Keratinocyte (primary cell): ENCODE measurements at regions not wholly inside any gene's neighbourhood (a gene's known extent, or its start where the extent isn't known, plus 50 kb on each side); places are given as distances from the start of the nearest gene placed in this dataset.
A peak's percentile ranks its signal among the peaks of the same experiment; 100 is the strongest.
"Not testable (repeated sequence)": the region's sequence is repeated elsewhere in the genome, so short reads cannot be mapped to it uniquely, and the experiment has no call there.

Experiments used
- DNase-seq: peaks from one replicate; pipeline ENCODE4 v3.0.0-alpha.2; 2011; ENCODE audit warnings: low read depth, missing footprints, low spot score
- FAIRE-seq: peaks from 2 replicates; lab custom pipeline; 2011; peaks lifted over from hg19 to GRCh38; lab: Jason Lieb, UNC
- H2AFZ ChIP-seq: 2 replicates; pipeline ENCODE4 v1.6.0; 2012; ENCODE audit warnings: low read length, control low read depth, inconsistent platforms; ENCODE audit not compliant: control insufficient read depth
- H3K27ac ChIP-seq: 2 replicates; pipeline ENCODE4 v1.5.1; 2011; ENCODE audit warnings: low read length; ENCODE audit not compliant: control insufficient read depth, insufficient read depth
- H3K27me3 ChIP-seq: 3 replicates; pipeline ENCODE4 v1.6.0; 2011; ENCODE audit warnings: low read length; ENCODE audit not compliant: control insufficient read depth, insufficient read depth; ENCODE audit errors: extremely low read depth
- H3K36me3 ChIP-seq, 2 experiments: 2 replicates in 1 of 2; 3 replicates in 1 of 2; pipeline ENCODE4 v1.5.1; 2011; ENCODE audit warnings: low read length in 2 of 2, mild to moderate bottlenecking in 1 of 2; ENCODE audit not compliant: control insufficient read depth in 2 of 2, insufficient read depth in 2 of 2; ENCODE audit errors: extremely low read depth in 1 of 2
- H3K4me1 ChIP-seq: 3 replicates; pipeline ENCODE4 v1.5.1; 2011; ENCODE audit warnings: low read length; ENCODE audit not compliant: control insufficient read depth, insufficient read depth; ENCODE audit errors: extremely low read depth
- H3K4me2 ChIP-seq: 3 replicates; pipeline ENCODE4 v1.6.0; 2011; ENCODE audit warnings: low read depth, low read length; ENCODE audit not compliant: control insufficient read depth, insufficient read depth; ENCODE audit errors: extremely low read depth
- H3K4me3 ChIP-seq, 3 experiments: fragments of 200-600 bp in 1 of 3; sonication (generic) in 1 of 3; 2 replicates in 2 of 3; 3 replicates in 1 of 3; pipeline ENCODE4 v1.5.1; 2011 to 2016; ENCODE audit warnings: low read length in 3 of 3, mild to moderate bottlenecking in 3 of 3, control low read depth in 2 of 3, inconsistent platforms in 1 of 3, low read depth in 1 of 3, mixed read lengths in 1 of 3, mixed run types in 1 of 3, moderate library complexity in 1 of 3; ENCODE audit not compliant: control insufficient read depth in 2 of 3, insufficient read depth in 2 of 3; ENCODE audit errors: extremely low read depth in 1 of 3
- H3K79me2 ChIP-seq: 2 replicates; pipeline ENCODE4 v1.6.0; 2012; ENCODE audit warnings: low read length; ENCODE audit not compliant: control insufficient read depth, insufficient read depth
- H3K9ac ChIP-seq: 3 replicates; pipeline ENCODE4 v1.6.0; 2011; ENCODE audit warnings: low read length; ENCODE audit not compliant: control insufficient read depth, insufficient read depth; ENCODE audit errors: extremely low read depth
- H3K9me1 ChIP-seq: 3 replicates; pipeline ENCODE4 v1.6.0; 2011; ENCODE audit warnings: low read length; ENCODE audit not compliant: control insufficient read depth, insufficient read depth; ENCODE audit errors: extremely low read depth
- H3K9me3 ChIP-seq: 2 replicates; pipeline ENCODE4 v1.5.1; 2012; ENCODE audit warnings: low read depth, low read length; ENCODE audit not compliant: control insufficient read depth
- H4K20me1 ChIP-seq: 3 replicates; pipeline ENCODE4 v1.6.0; 2011; ENCODE audit warnings: low read length; ENCODE audit not compliant: control insufficient read depth, insufficient read depth; ENCODE audit errors: extremely low read depth
- EZH2 ChIP-seq: IDR thresholded peaks from one replicate; pipeline ENCODE4 v1.6.1; 2012; ENCODE audit warnings: inconsistent platforms, mild to moderate bottlenecking, low read length, moderate library complexity
- dilution Hi-C: fragments of 300-500 bp; cut with MboI; formaldehyde crosslinking; loops from one replicate; pipeline ENCODE4 v1.7.0; 2020; ENCODE audit warnings: low sequenced_read_pairs; ENCODE audit not compliant: extremely low pct_ligation_motif_present
- TF ChIP-seq, protein P1 (sequence below), 3 experiments: IDR thresholded peaks in 1 of 3; conservative IDR thresholded peaks in 1 of 3; optimal IDR thresholded peaks in 1 of 3; 2 replicates in 2 of 3; 3 replicates in 1 of 3; pipeline versions ENCODE3 to v1.5.1; 2011; ENCODE audit warnings: low read length in 3 of 3, mild to moderate bottlenecking in 3 of 3, moderate library complexity in 2 of 3, control low read depth in 1 of 3, inconsistent platforms in 1 of 3; ENCODE audit not compliant: insufficient read depth in 2 of 3; ENCODE audit errors: extremely low read depth in 1 of 3

- no peak for FAIRE-seq
- H2AFZ ChIP-seq = peak overlapping the region; percentile 37
- no peaks in the 10 kb centered on the region for H3K27me3 ChIP-seq
- H3K4me2 ChIP-seq = no peak overlapping the region
- no peaks in the 10 kb centered on the region for H4K20me1 ChIP-seq
- H3K79me2 ChIP-seq = no peaks in the 10 kb centered on the region
- dilution Hi-C loops = no loop called here
- H3K9me3 ChIP-seq = no peaks in the 10 kb centered on the region
- H3K9me1 ChIP-seq = no peaks in the 10 kb centered on the region
- no peak overlapping the region for H3K4me3 ChIP-seq
- no peak overlapping the region for H3K27ac ChIP-seq
- H3K4me1 ChIP-seq = no peaks in the 10 kb centered on the region
- H3K36me3 ChIP-seq = no peaks in the 10 kb centered on the region
- no peak for DNase-seq
- no peak overlapping the region for H3K9ac ChIP-seq
- TF ChIP-seq, protein P1, sequence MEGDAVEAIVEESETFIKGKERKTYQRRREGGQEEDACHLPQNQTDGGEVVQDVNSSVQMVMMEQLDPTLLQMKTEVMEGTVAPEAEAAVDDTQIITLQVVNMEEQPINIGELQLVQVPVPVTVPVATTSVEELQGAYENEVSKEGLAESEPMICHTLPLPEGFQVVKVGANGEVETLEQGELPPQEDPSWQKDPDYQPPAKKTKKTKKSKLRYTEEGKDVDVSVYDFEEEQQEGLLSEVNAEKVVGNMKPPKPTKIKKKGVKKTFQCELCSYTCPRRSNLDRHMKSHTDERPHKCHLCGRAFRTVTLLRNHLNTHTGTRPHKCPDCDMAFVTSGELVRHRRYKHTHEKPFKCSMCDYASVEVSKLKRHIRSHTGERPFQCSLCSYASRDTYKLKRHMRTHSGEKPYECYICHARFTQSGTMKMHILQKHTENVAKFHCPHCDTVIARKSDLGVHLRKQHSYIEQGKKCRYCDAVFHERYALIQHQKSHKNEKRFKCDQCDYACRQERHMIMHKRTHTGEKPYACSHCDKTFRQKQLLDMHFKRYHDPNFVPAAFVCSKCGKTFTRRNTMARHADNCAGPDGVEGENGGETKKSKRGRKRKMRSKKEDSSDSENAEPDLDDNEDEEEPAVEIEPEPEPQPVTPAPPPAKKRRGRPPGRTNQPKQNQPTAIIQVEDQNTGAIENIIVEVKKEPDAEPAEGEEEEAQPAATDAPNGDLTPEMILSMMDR (optimal IDR thresholded peaks at IDR 0.05 in 1 of 3, IDR thresholded peaks at IDR 0.05 in 1 of 3, conservative IDR thresholded peaks at IDR 0.05 in 1 of 3; ENCODE audit: extremely low read depth in 1 of 3, insufficient read depth in 2 of 3, low read length in 3 of 3) = no peak
- TF ChIP-seq EZH2 = no peak
Measured at GRCh38 chr7:149353739-149354504, 91.9 kb downstream of the ZNF783 start.

GRCh38 chr7:149355035-149355389, 93.0 kb downstream of the ZNF783 start:
- H3K9me1 ChIP-seq, FAIRE-seq, H3K9ac ChIP-seq, H4K20me1 ChIP-seq, H2AFZ ChIP-seq, H3K79me2 ChIP-seq, DNase-seq, H3K36me3 ChIP-seq, H3K4me3 ChIP-seq, H3K4me1 ChIP-seq, H3K4me2 ChIP-seq, H3K27ac ChIP-seq, H3K9me3 ChIP-seq, dilution Hi-C loops, H3K27me3 ChIP-seq: not testable (repeated sequence)
